T-helper 17 cell (primary cell): ENCODE measurements at regions not wholly inside any gene's neighbourhood (a gene's known extent, or its start where the extent isn't known, plus 50 kb on each side); places are given as distances from the start of the nearest gene placed in this dataset.

ENCODE experiments used
- ATAC-seq: fragments of 150-1000 bp; cut with Tn5 transposase; 2 replicates; pipeline ENCODE4 v1.10.0; 2021; ENCODE audit warnings: mild to moderate bottlenecking, moderate library complexity
- DNase-seq, 3 donors: peaks; one replicate each; pipeline versions ENCODE4 v3.0.0 to v3.0.0-alpha.2; 2020 to 2021
- H3K9me3 ChIP-seq: one replicate; pipeline ENCODE4 v1.7.0; 2013; ENCODE audit warnings: low read length, mild to moderate bottlenecking; ENCODE audit not compliant: control insufficient read depth, poor library complexity, severe bottlenecking
- H3K27ac Mint-ChIP-seq: one replicate; pipeline ENCODE4 v1.8.0; 2022; ENCODE audit warnings: mild to moderate bottlenecking, moderate library complexity, mixed read lengths
- H3K27me3 Mint-ChIP-seq: one replicate; pipeline ENCODE4 v1.8.0; 2022; ENCODE audit warnings: mixed read lengths
- H3K36me3 Mint-ChIP-seq: one replicate; pipeline ENCODE4 v1.8.0; 2022; ENCODE audit warnings: low read depth, mixed read lengths
- H3K4me1 Mint-ChIP-seq: one replicate; pipeline ENCODE4 v1.8.0; 2022; ENCODE audit warnings: mild to moderate bottlenecking, mixed read lengths
- H3K4me3 Mint-ChIP-seq: one replicate; pipeline ENCODE4 v1.8.0; 2022; ENCODE audit warnings: mild to moderate bottlenecking, moderate library complexity, mixed read lengths

GRCh38 chrX:25555521-25555920 is 539.8 kb upstream of the ARX start:
- Mint-ChIP-seq H3K4me1 (no peaks in the 10 kb centered on the region), H3K27ac (no peak overlapping the region), H3K4me3 (no peak overlapping the region), H3K27me3 (no peaks in the 10 kb centered on the region), H3K36me3 (no peaks in the 10 kb centered on the region)
- no peaks in the 10 kb centered on the region for H3K9me3 ChIP-seq
- DNase-seq (no peak), ATAC-seq (no peak)

DNA sequence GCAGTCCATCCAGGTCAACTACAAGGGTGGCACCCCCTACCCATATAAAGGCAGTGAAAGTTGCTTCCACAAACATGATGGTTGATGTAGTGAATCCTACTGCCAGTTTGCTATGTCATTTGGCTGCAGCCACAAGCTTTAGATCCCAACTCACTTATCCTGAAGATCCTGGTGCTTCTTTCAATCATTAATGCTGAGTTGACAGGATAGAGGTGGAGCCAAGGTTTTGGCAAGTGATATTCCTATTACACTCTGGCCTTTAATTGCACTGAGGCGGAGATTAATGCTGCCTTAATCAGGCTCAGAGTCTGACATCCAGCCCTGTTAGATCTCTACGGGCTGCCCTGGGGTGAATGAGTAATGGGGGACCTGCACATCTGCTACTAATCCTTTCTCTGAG is 542.4 kb upstream of the ARX start:
- ATAC-seq, result no peak
- Mint-ChIP-seq H3K4me1 (no peaks in the 10 kb centered on the region), H3K27ac (no peak overlapping the region)

GRCh38 chrX:25561190-25561589 is 545.4 kb upstream of the ARX start:
- Mint-ChIP-seq H3K4me1 (no peaks in the 10 kb centered on the region), H3K4me3 (no peak overlapping the region), H3K36me3 (no peaks in the 10 kb centered on the region), H3K27me3 (no peaks in the 10 kb centered on the region), H3K27ac (no peak overlapping the region)
- DNase-seq (no peak), ATAC-seq (no peak)
- no peaks in the 10 kb centered on the region for H3K9me3 ChIP-seq

More for the DNA sequence above, 542.4 kb upstream of the ARX start:
- no peaks in the 10 kb centered on the region for H3K9me3 ChIP-seq
- no peaks in the 10 kb centered on the region for H3K27me3 Mint-ChIP-seq
- no peaks in the 10 kb centered on the region for H3K36me3 Mint-ChIP-seq
- DNase-seq, result no peak
- no peak overlapping the region for H3K4me3 Mint-ChIP-seq

- no peaks in the 10 kb centered on the region for H3K4me1 Mint-ChIP-seq
- no peak overlapping the region for H3K4me3 Mint-ChIP-seq
- ATAC-seq (no peak), DNase-seq (no peak)
- peaks cover 2% of the 10 kb centered on the region for H3K36me3 Mint-ChIP-seq
- no peaks in the 10 kb centered on the region for H3K9me3 ChIP-seq
- H3K27me3 Mint-ChIP-seq, result no peaks in the 10 kb centered on the region
- no peak overlapping the region for H3K27ac Mint-ChIP-seq
Measured at GRCh38 chrX:25573631-25574030, 557.9 kb upstream of the ARX start.

DNA sequence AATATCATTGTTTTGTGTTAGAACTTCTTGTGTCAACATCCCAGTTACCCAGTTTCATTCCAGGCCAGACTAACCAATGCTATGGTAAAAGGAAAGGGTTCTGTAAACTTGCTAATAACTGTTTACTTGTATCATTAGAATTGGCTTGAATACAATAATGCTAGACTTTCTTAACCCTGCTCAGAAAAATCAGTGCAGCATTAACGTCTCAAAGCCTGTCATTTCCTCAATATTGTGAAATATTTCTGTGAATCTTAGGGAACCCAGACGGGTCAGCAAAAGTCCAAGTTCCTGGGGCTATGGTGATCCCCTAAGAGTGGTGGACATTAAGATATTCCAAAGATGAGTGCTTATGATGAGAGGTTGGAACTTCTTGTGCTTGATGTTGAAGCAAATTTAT is 541.2 kb upstream of the MAGEB18 start:
- no peaks in the 10 kb centered on the region for H3K9me3 ChIP-seq
- Mint-ChIP-seq H3K36me3 (no peaks in the 10 kb centered on the region), H3K4me3 (no peak overlapping the region), H3K27ac (no peak overlapping the region), H3K27me3 (no peaks in the 10 kb centered on the region), H3K4me1 (no peaks in the 10 kb centered on the region)
- DNase-seq, result no peak
- ATAC-seq, result no peak

- no peak for DNase-seq
- H3K36me3 Mint-ChIP-seq, result no peaks in the 10 kb centered on the region
- H3K4me1 Mint-ChIP-seq, result no peaks in the 10 kb centered on the region
- H3K27ac Mint-ChIP-seq, result no peak overlapping the region
- H3K9me3 ChIP-seq, result no peaks in the 10 kb centered on the region
- H3K27me3 Mint-ChIP-seq, result no peaks in the 10 kb centered on the region
- ATAC-seq, result no peak
- H3K4me3 Mint-ChIP-seq, result no peak overlapping the region
Measured at GRCh38 chrX:25597551-25597950, 540.6 kb upstream of the MAGEB18 start.

DNA sequence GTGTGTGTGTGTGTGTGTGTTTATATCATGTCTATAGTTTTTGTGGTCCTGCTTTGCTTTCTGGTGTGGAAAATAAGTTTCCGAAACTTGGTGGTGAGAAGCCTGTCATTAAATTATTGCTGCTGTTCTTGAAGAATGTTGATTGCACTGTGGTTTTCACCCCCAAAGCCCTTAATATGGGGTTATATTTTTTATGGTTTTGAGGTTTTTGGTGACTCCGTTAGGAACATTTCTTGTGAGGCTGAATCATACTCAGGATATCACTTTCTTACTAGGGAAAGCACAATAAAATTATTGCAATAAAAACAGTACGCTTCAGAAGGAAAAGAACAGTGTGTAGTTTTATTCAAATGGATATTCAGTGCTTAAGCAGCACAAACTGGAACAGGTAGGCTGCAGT is 539.1 kb upstream of the MAGEB18 start:
- no peak for DNase-seq
- no peaks in the 10 kb centered on the region for H3K9me3 ChIP-seq
- ATAC-seq, result no peak
- no peaks in the 10 kb centered on the region for H3K4me1 Mint-ChIP-seq
- no peak overlapping the region for H3K4me3 Mint-ChIP-seq
- no peaks in the 10 kb centered on the region for H3K27me3 Mint-ChIP-seq
- no peak overlapping the region for H3K27ac Mint-ChIP-seq
- H3K36me3 Mint-ChIP-seq, result no peaks in the 10 kb centered on the region

DNA sequence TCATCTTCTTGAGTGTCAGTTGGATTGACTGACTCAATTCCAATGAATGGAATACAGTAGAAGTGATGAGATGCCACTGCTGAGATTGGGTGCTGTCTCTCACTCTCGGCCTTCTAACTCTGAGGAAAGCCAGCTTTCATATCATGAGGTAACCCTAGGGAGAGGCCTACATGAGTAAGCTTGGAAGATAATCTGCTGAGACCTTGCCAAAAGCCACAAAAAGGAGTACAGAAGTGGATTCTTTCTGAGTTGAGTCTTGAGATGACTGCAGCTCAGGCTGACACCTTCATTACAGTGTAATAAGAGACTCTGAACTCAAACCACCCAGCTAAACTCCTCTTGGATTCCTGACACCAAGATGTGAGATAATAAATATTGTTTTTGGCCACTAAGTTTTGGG is 537.4 kb upstream of the MAGEB18 start:
- no peaks in the 10 kb centered on the region for H3K9me3 ChIP-seq
- no peak for DNase-seq
- no peaks in the 10 kb centered on the region for H3K36me3 Mint-ChIP-seq
- no peak overlapping the region for H3K4me3 Mint-ChIP-seq
- no peaks in the 10 kb centered on the region for H3K4me1 Mint-ChIP-seq
- ATAC-seq, result no peak
- H3K27me3 Mint-ChIP-seq, result no peaks in the 10 kb centered on the region
- H3K27ac Mint-ChIP-seq, result no peak overlapping the region

DNA sequence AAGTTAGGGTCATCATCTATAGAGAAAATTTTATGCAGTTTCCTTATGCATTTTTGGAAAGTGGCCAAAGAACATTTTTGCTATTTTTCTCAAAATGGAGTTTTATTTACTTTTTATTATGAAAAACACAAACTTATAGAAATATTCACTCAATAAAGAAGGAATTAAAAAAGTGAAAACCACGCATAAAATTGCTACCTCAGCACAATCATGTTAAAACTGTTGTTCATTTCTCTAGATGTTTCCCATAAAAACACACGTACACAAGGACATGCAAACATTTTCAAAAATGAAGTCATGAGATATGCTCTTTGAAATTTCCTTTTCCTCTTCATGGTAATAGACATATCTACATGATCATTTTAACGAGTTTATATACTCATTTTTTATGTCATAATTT is 536.8 kb upstream of the MAGEB18 start:
- H3K4me3 Mint-ChIP-seq, result no peak overlapping the region
- H3K27me3 Mint-ChIP-seq, result no peaks in the 10 kb centered on the region
- no peaks in the 10 kb centered on the region for H3K36me3 Mint-ChIP-seq
- no peak overlapping the region for H3K27ac Mint-ChIP-seq
- no peaks in the 10 kb centered on the region for H3K9me3 ChIP-seq
- no peaks in the 10 kb centered on the region for H3K4me1 Mint-ChIP-seq
- no peak for ATAC-seq
- DNase-seq, result no peak

DNA sequence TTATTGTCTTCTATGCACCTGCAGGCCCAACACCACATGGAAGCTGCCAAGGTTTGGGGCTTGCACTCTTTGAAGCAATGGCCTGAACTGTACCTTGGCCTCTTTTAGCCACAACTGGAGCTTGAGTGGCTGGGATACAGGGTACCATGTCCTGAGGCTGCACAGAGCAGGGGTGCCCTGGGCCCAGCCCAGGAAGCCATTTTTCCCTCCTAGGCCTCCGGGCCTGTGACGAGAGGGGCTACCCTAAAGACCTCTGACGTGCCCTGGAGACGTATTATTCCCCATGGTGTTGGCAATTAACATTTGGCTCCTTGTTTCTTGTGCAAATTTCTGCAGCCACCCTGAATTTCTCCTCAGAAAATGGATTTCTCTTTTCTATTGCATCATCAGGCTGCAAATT is 519.9 kb upstream of the MAGEB18 start:
- no peaks in the 10 kb centered on the region for H3K27me3 Mint-ChIP-seq
- H3K9me3 ChIP-seq, result no peaks in the 10 kb centered on the region
- no peak for ATAC-seq
- DNase-seq, result no peak
- no peak overlapping the region for H3K4me3 Mint-ChIP-seq
- H3K27ac Mint-ChIP-seq, result no peak overlapping the region
- H3K4me1 Mint-ChIP-seq, result no peaks in the 10 kb centered on the region
- no peaks in the 10 kb centered on the region for H3K36me3 Mint-ChIP-seq

DNA sequence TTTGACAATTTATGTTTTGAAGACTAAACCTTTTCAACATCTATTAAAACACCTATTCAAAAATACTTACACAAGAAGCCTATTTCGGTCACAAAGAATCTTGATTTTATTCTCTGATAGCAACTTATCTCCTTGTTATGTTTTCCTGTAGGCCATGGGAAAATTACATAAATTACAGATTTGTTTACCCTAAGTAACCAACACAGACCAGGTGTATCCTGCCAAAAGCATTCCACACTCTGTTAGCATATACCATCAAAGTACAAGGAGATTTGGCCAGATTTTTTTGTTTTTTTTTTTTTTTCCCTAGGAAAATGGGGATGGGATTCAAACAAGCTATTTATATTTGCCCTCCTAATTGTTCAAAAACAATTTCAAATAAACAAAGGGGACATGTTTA is 497.9 kb upstream of the MAGEB18 start:
- Mint-ChIP-seq H3K27ac (no peak overlapping the region), H3K4me1 (no peaks in the 10 kb centered on the region), H3K4me3 (no peak overlapping the region), H3K27me3 (no peaks in the 10 kb centered on the region), H3K36me3 (no peaks in the 10 kb centered on the region)
- DNase-seq (no peak), ATAC-seq (no peak)
- H3K9me3 ChIP-seq, result no peaks in the 10 kb centered on the region

GRCh38 chrX:25646156-25646555 is 492.0 kb upstream of the MAGEB18 start:
- no peaks in the 10 kb centered on the region for H3K36me3 Mint-ChIP-seq
- H3K4me3 Mint-ChIP-seq, result no peak overlapping the region
- no peaks in the 10 kb centered on the region for H3K9me3 ChIP-seq
- DNase-seq, result no peak
- H3K27ac Mint-ChIP-seq, result no peak overlapping the region
- ATAC-seq, result no peak
- H3K27me3 Mint-ChIP-seq, result no peaks in the 10 kb centered on the region
- no peaks in the 10 kb centered on the region for H3K4me1 Mint-ChIP-seq

- H3K27ac Mint-ChIP-seq, result no peak overlapping the region
- ATAC-seq (no peak), DNase-seq (no peak)
- no peaks in the 10 kb centered on the region for H3K4me1 Mint-ChIP-seq
- H3K4me3 Mint-ChIP-seq, result no peak overlapping the region
- H3K9me3 ChIP-seq, result no peaks in the 10 kb centered on the region
- no peaks in the 10 kb centered on the region for H3K36me3 Mint-ChIP-seq
- H3K27me3 Mint-ChIP-seq, result no peaks in the 10 kb centered on the region
Measured at GRCh38 chrX:25648790-25649189, 489.4 kb upstream of the MAGEB18 start.

DNA sequence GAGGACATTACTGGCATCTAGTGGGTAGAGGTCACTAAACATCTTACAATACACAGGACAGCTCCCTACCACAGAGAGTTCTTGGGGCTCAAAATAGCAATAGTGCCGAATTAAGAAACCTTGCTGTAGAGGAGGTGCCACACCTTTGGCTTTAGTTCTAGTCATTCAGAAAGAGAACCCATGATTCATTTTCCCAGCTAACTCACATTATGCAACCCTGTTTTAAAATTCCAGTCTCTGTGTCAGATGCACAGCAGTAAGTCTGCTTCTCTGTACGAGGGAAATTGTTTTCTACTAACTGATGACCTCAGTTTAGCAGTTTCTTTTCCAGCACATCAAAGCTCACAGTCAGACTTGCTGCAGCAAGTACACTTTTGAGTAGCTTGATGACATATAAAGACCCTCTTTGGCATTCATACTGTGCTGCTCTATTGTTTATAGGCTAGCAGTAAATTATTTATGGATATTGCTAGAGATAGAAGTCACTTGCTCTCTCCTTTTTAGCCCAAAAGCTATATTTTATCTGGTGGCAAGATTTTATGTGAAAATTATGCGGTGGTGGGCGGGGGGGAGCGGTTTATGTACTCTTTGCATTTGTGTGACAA is 487.8 kb upstream of the MAGEB18 start:
- no peaks in the 10 kb centered on the region for H3K9me3 ChIP-seq
- ATAC-seq (no peak), DNase-seq (no peak)
- Mint-ChIP-seq H3K27me3 (no peaks in the 10 kb centered on the region), H3K4me1 (no peaks in the 10 kb centered on the region), H3K36me3 (no peaks in the 10 kb centered on the region), H3K27ac (no peak overlapping the region), H3K4me3 (no peak overlapping the region)
